HCT116 (cell line): ENCODE measurements at regions not wholly inside any gene's neighbourhood (a gene's known extent, or its start where the extent isn't known, plus 50 kb on each side); places are given as distances from the start of the nearest gene placed in this dataset.

Experiments
- ATAC-seq: fragments of 200-7000 bp; cut with Tn5 transposase; 2 replicates; pipeline ENCODE4 v1.9.1; 2020; ENCODE audit warnings: mild to moderate bottlenecking, moderate library complexity
- BruUV-seq: library from RNA; stranded (reverse); fragments of 400-500 nt; replicated peaks from 2 replicates; lab custom pipeline; 2021; lab: Mats Ljungman, UMichigan
- CTCF ChIA-PET: fragments of 300-600 bp; sonication (Branson Sonifier 250); formaldehyde crosslinking; loops from one replicate; lab custom pipeline; 2021; ENCODE audit warnings: antibody characterized with exemption; lab: Charles Lee
- POLR2A ChIA-PET: fragments of 300-600, 350-600 bp; sonication (Branson Sonifier 250); formaldehyde crosslinking; loops from one replicate; lab custom pipeline; 2021; ENCODE audit warnings: antibody characterized with exemption; lab: Charles Lee
- RAD21 ChIA-PET, 2 experiments: fragments of 300-600 bp; sonication (Branson Sonifier 250); formaldehyde crosslinking; loops; one replicate each; lab custom pipeline; 2023; ENCODE audit warnings: low total read pairs in 2 of 2; ENCODE audit not compliant: uncharacterized antibody in 2 of 2, unreplicated experiment in 2 of 2, low non-redundant PET in 1 of 2; lab: Charles Lee
- DNase-seq: peaks from one replicate; pipeline ENCODE4 v3.0.0-alpha.2; 2010; ENCODE audit warnings: low read depth, low spot score
- H2AFZ ChIP-seq: fragments of 200-600 bp; shearing (Covaris generic), sonication (generic); 2 replicates; pipeline ENCODE4 v1.6.1; 2017; ENCODE audit warnings: low read depth, mixed run types, mixed read lengths, antibody characterized with exemption, low read length; ENCODE audit not compliant: poor library complexity, severe bottlenecking
- H3K27ac ChIP-seq: 2 replicates; pipeline ENCODE4 v1.5.1; 2012; ENCODE audit warnings: low read depth, low read length
- H3K27me3 ChIP-seq: fragments of 200-600 bp; sonication (generic); 2 replicates; pipeline ENCODE4 v1.6.1; 2016; ENCODE audit warnings: mixed run types, low read length, mixed read lengths; ENCODE audit not compliant: insufficient read depth
- H3K36me3 ChIP-seq, 2 experiments: fragments of 200-500 bp in 1 of 2; fragments of 200-600 bp in 1 of 2; sonication (Bioruptor generic) in 1 of 2; sonication (generic) in 1 of 2; 2 replicates each; pipeline versions ENCODE4 v1.5.1 to v1.6.1; 2014 to 2016; ENCODE audit warnings: low read length in 2 of 2, inconsistent platforms in 1 of 2, mixed read lengths in 1 of 2, mixed run types in 1 of 2; ENCODE audit not compliant: insufficient read depth in 2 of 2, control insufficient read depth in 1 of 2
- H3K4me1 ChIP-seq, 2 experiments: fragments of 200-600 bp in 1 of 2; sonication (generic) in 1 of 2; 2 replicates each; pipeline versions ENCODE4 v1.5.1 to v1.6.1; 2012 to 2017; ENCODE audit warnings: low read length in 2 of 2, inconsistent platforms in 1 of 2, mild to moderate bottlenecking in 1 of 2, mixed read lengths in 1 of 2, mixed run types in 1 of 2, moderate library complexity in 1 of 2; ENCODE audit not compliant: insufficient read depth in 2 of 2, control insufficient read depth in 1 of 2
- H3K4me2 ChIP-seq: fragments of 200-600 bp; sonication (generic); 2 replicates; pipeline ENCODE4 v1.6.1; 2017; ENCODE audit warnings: mixed run types, low read length, mixed read lengths
- H3K4me3 ChIP-seq, 2 experiments: fragments of 200-600 bp in 1 of 2; sonication (generic) in 1 of 2; replicated peaks in 1 of 2; 2 replicates each; pipeline ENCODE4 v1.5.1; 2011 to 2016; ENCODE audit warnings: low read length in 2 of 2, control low read depth in 1 of 2, low read depth in 1 of 2, mild to moderate bottlenecking in 1 of 2, mixed read lengths in 1 of 2, mixed run types in 1 of 2
- H3K79me2 ChIP-seq: fragments of 200-600 bp; sonication (generic); 2 replicates; pipeline ENCODE4 v1.6.1; 2017; ENCODE audit warnings: mild to moderate bottlenecking, mixed run types, low read length, moderate library complexity, mixed read lengths; ENCODE audit not compliant: insufficient read depth
- H3K9ac ChIP-seq: fragments of 200-600 bp; sonication (generic); 2 replicates; pipeline ENCODE4 v1.6.1; 2016; ENCODE audit warnings: low read length, mixed read lengths
- H3K9me2 ChIP-seq: fragments of 200-600 bp; sonication (generic), shearing (Covaris generic); 2 replicates; pipeline ENCODE4 v1.6.1; 2017; ENCODE audit warnings: mixed run types, mild to moderate bottlenecking, moderate library complexity; ENCODE audit not compliant: insufficient read depth
- H3K9me3 ChIP-seq, 2 experiments: fragments of 200-500 bp in 1 of 2; fragments of 200-600 bp in 1 of 2; sonication (Bioruptor generic) in 1 of 2; sonication (generic) in 1 of 2; 2 replicates each; pipeline ENCODE4 v1.6.1; 2014 to 2017; ENCODE audit warnings: low read length in 2 of 2, mixed read lengths in 2 of 2, inconsistent platforms in 1 of 2, low read depth in 1 of 2, mild to moderate bottlenecking in 1 of 2, mixed run types in 1 of 2, moderate library complexity in 1 of 2; ENCODE audit not compliant: control insufficient read depth in 1 of 2, insufficient read depth in 1 of 2
- H4K20me1 ChIP-seq: fragments of 200-600 bp; sonication (generic), shearing (Covaris generic); 2 replicates; pipeline ENCODE4 v1.6.1; 2017; ENCODE audit warnings: mixed run types, mild to moderate bottlenecking, moderate library complexity; ENCODE audit not compliant: insufficient read depth
- CBX3 ChIP-seq: IDR thresholded peaks from 2 replicates; pipeline ENCODE4 v1.6.1; 2012; ENCODE audit warnings: low read depth
- CEBPB ChIP-seq: IDR thresholded peaks from 2 replicates; pipeline ENCODE4 v1.6.1; 2012; ENCODE audit warnings: low read depth
- EZH2 ChIP-seq: fragments of 200-600 bp; sonication (generic); IDR thresholded peaks from 2 replicates; pipeline ENCODE4 v1.6.1; 2017; ENCODE audit warnings: antibody characterized with exemption, mixed run types
- POLR2A ChIP-seq: IDR thresholded peaks from 2 replicates; pipeline ENCODE4 v1.7.0; 2011; ENCODE audit warnings: borderline replicate concordance; ENCODE audit not compliant: insufficient read depth, insufficient read length; ENCODE audit errors: extremely low read depth
- POLR2AphosphoS5 ChIP-seq: IDR thresholded peaks from 2 replicates; pipeline ENCODE4 v1.6.1; 2011; ENCODE audit warnings: mild to moderate bottlenecking, low read depth, low read length, moderate library complexity
- YY1 ChIP-seq: IDR thresholded peaks from 2 replicates; pipeline ENCODE4 v1.6.1; 2011; ENCODE audit warnings: low read length, low read depth, moderate library complexity, mild to moderate bottlenecking; ENCODE audit not compliant: insufficient replicate concordance; ENCODE audit errors: extremely low read depth
- ZFX ChIP-seq: fragments of 450-650 bp; IDR thresholded peaks from 2 replicates; pipeline ENCODE4 v1.6.1; 2017
- intact Hi-C: fragments of 100-400 bp; cut with micrococcal nuclease; formaldehyde crosslinking; loops from 2 replicates; pipeline ENCODE4 v1.10.0; 2022

DNA sequence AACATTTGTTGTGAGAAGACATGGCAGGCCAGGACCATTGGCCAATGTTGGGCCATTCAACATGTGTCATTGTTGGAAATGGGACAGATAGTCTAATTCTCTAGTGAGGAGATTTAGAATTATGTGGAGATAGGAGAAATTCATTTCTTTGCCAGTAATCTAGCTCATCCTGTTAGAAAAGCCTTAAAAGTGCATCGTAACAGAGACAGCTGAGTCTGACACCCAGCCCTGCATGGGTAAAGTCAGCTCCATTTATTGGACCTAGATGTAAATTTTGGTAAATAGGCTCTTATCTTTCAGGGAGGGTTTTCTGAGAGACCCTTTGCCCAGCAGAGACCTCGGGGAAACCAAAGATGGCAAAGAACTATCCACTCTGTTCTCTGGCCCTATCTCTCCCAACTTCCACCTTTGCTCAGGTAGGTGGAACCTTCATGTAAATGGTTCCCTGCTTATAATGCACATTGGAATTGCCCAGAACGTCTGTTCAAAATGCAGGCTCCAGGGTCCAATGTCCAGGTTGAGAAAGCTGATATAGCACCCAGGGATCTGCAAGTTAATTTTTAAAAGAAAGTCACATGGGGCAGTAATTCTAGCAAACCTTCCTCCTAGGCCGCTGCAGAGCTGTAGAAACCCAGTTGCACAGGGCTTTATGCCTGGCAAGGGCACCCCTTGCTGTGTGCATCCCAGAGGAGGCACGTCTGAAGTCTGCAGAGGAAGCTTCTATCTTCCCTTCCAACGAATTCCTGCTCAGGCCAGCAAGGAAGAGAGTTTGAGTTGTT lies 365.9 kb upstream of the PROK2 start:
- TF ChIP-seq POLR2A (no peak), POLR2AphosphoS5 (no peak), ZFX (no peak)
- no peak overlapping the region for H3K4me3 ChIP-seq
- H3K9ac ChIP-seq: no peak overlapping the region
- CTCF ChIA-PET: no interaction called here
- no TSS peak for BruUV-seq
- RAD21 ChIA-PET: no interaction called here
- H3K36me3 ChIP-seq: no peaks in the 10 kb centered on the region
- no peaks in the 10 kb centered on the region for H3K79me2 ChIP-seq
- POLR2A ChIA-PET: no interaction called here
- H3K4me1 ChIP-seq: peaks cover 0 to 17% of the 10 kb centered on the region in 2 experiments; a peak in 3 of 4 replicates
- no peak overlapping the region for H3K4me2 ChIP-seq
- H4K20me1 ChIP-seq: no peaks in the 10 kb centered on the region
- H3K9me3 ChIP-seq: no peaks in the 10 kb centered on the region
- H3K9me2 ChIP-seq: no peaks in the 10 kb centered on the region
- intact Hi-C loops: no loop called here
- no peaks in the 10 kb centered on the region for H3K27me3 ChIP-seq
- DNase-seq (no peak), ATAC-seq (no peak)
- H2AFZ ChIP-seq: no peak overlapping the region
- no peak overlapping the region for H3K27ac ChIP-seq

DNA sequence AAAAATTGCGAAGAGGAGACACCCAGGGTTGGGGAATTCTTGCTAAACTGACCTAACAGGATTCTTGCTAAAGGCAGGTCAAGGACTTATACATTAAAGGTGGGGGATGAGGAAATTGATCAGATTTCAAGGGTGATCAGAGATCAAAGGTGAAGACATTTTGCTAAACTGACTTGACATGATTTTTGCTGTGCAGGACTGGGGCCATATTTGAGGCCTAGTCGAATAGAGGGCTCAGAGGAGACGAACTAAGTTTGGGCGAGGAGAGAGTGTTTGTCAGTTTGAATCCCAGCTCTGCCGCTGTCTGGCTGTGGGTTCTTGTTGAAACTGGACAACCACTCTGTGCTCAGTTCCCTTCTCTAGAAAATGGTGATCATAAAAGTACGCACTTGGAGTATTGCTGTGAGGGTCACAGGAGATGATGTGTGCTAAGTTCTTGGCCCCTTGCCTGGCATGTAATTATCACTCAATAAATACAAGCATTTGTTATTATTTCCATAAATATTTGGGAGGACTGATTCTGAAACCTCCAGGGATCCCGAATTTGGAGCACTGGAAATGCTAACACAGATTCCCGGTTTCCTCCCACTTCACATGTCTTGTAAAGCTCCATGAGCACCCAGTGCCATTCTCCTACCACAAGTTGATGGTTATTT lies 364.8 kb upstream of the PROK2 start:
- no peaks in the 10 kb centered on the region for H3K79me2 ChIP-seq
- ChIA-PET CTCF (no interaction called here), POLR2A (no interaction called here), RAD21 (no interaction called here)
- peaks cover 0 to 17% of the 10 kb centered on the region in 2 experiments; a peak in 3 of 4 replicates for H3K4me1 ChIP-seq
- intact Hi-C loops: no loop called here
- no peaks in the 10 kb centered on the region for H4K20me1 ChIP-seq
- H3K9ac ChIP-seq: no peak overlapping the region
- H3K9me3 ChIP-seq: no peaks in the 10 kb centered on the region
- no peak overlapping the region for H3K4me3 ChIP-seq
- BruUV-seq: no TSS peak
- H3K27me3 ChIP-seq: no peaks in the 10 kb centered on the region
- no peak for ATAC-seq
- no peak for TF ChIP-seq EZH2
- no peak for TF ChIP-seq YY1
- TF ChIP-seq CBX3: no peak
- no peak for TF ChIP-seq CEBPB
- no peak overlapping the region for H3K4me2 ChIP-seq
- no peak overlapping the region for H2AFZ ChIP-seq
- no peak for DNase-seq
- H3K27ac ChIP-seq: no peak overlapping the region
- H3K36me3 ChIP-seq: no peaks in the 10 kb centered on the region
- no peaks in the 10 kb centered on the region for H3K9me2 ChIP-seq
